ENCODE measurements at regions not wholly inside any gene's neighbourhood (a gene's known extent, or its start where the extent isn't known, plus 50 kb on each side); places are given as distances from the start of the nearest gene placed in this dataset.

DNA sequence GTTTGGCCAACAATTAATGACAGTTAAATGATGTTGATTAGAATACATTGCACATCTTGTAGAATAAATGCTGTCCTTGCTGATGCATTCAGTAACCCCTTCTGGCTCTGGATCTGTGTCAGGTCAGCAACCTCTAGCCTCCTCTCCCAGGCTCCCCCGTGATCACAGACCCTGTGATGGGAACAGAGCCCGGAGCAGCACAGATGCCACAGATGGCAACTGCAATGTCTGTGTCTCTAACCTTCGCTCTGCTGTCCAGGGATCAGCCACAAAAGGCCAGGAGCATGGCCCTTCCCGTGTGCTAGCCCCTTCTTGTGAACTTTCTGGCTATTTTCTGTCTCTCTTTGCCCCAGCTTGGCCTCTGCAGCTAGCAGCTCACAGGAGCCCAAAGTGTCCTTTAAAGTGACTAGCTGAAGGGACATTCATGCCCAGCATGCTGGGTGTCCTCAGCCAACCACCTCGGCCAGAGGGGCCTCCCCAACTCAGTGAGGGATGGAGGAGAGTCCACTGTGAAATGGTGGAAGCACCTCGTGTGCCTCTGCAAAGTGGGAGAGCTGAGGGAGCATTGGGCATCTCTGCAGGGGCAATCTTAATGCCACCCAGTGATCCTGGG lies 167.0 kb upstream of the TCERG1L start:
- TF ChIP-seq CTCF (IDR thresholded peaks at IDR 0.05), result no peak
- TF ChIP-seq POLR2A (IDR thresholded peaks at IDR 0.05), result no peak

Measured in body of pancreas (tissue), 4 donors.